ENCODE measurements at regions not wholly inside any gene's neighbourhood (a gene's known extent, or its start where the extent isn't known, plus 50 kb on each side); places are given as distances from the start of the nearest gene placed in this dataset.
A peak's percentile ranks its signal among the peaks of the same experiment; 100 is the strongest.

- no peak for DNase-seq
Observed at GRCh38 chr14:71287567-71287966, 380.3 kb downstream of the PCNX1 start.

- DNase-seq, result no peak
Observed at GRCh38 chr14:71289536-71289935, 382.3 kb downstream of the PCNX1 start.

GRCh38 chr14:71290301-71290700, 383.0 kb downstream of the PCNX1 start:
- peak; percentile 17 to 40 for DNase-seq

- no peak for DNase-seq
Observed at GRCh38 chr14:71290960-71291466, 383.8 kb downstream of the PCNX1 start.

GRCh38 chr14:71296184-71296583, 388.9 kb downstream of the PCNX1 start:
- no peak for DNase-seq

- no peak for DNase-seq
Observed at GRCh38 chr14:71300566-71301330, 393.5 kb downstream of the PCNX1 start.

- no peak for DNase-seq
Observed at GRCh38 chr14:71301611-71302010, 394.4 kb downstream of the PCNX1 start.

GRCh38 chr14:71304690-71305089, 397.4 kb downstream of the PCNX1 start:
- DNase-seq, result no peak

GRCh38 chr14:71308671-71309070, 401.4 kb downstream of the PCNX1 start:
- DNase-seq, result no peak

- no peak for DNase-seq
Observed at GRCh38 chr14:71309756-71310155, 402.5 kb downstream of the PCNX1 start.

GRCh38 chr14:71311061-71311460, 403.8 kb downstream of the PCNX1 start:
- no peak for DNase-seq

- DNase-seq, result no peak
Observed at GRCh38 chr14:71314717-71315116, 407.5 kb downstream of the PCNX1 start.

GRCh38 chr14:71317385-71318096, 410.3 kb downstream of the PCNX1 start:
- no peak for DNase-seq

GRCh38 chr14:71318097-71318459, 410.8 kb downstream of the PCNX1 start:
- DNase-seq, result no peak

GRCh38 chr14:71319666-71320065, 412.4 kb downstream of the PCNX1 start:
- DNase-seq, result no peak

- peak; percentile 98 to 99 for DNase-seq
Observed at GRCh38 chr14:71320107-71320733, 413.0 kb downstream of the PCNX1 start, which contains the start of gene SIPA1L1. TSS of gene SIPA1L1 (plus strand) at chr14:71320476.

GRCh38 chr14:71320734-71321573, 413.7 kb downstream of the PCNX1 start:
- peak; percentile 64 to 65 for DNase-seq

GRCh38 chr14:71321574-71322315, 414.5 kb downstream of the PCNX1 start:
- peak; percentile 37 to 48 for DNase-seq

- peak; percentile 48 to 62 for DNase-seq
Observed at GRCh38 chr14:71322655-71323250, 415.5 kb downstream of the PCNX1 start.

- no peak for DNase-seq
Observed at GRCh38 chr14:71324767-71325272, 417.6 kb downstream of the PCNX1 start.

Data from right lung (tissue), 2 donors.